Thoracic aorta (tissue), 2 donors: ENCODE measurements at regions not wholly inside any gene's neighbourhood (a gene's known extent, or its start where the extent isn't known, plus 50 kb on each side); places are given as distances from the start of the nearest gene placed in this dataset.

ENCODE experiments used
- ATAC-seq: fragments of 150-250 bp; one replicate; pipeline ENCODE4 v1.8.0; 2017; ENCODE audit warnings: low read depth; ENCODE audit not compliant: insufficient number of reproducible peaks, low FRiP score
- DNase-seq: peaks from one replicate; pipeline ENCODE4 v3.0.0-alpha.2; 2020; ENCODE audit warnings: low spot score
- H3K27ac ChIP-seq, 2 donors: fragments of 200-600 bp; sonication (generic); 1 replicate in 1 of 2; 2 replicates in 1 of 2; pipeline ENCODE4 v1.5.1; 2016; ENCODE audit warnings: mild to moderate bottlenecking in 2 of 2, moderate library complexity in 2 of 2
- H3K27me3 ChIP-seq: fragments of 200-600 bp; sonication (generic); replicated peaks from 2 replicates; pipeline ENCODE4 v1.6.0; 2016; ENCODE audit warnings: mild to moderate bottlenecking; ENCODE audit not compliant: insufficient read depth
- H3K36me3 ChIP-seq: fragments of 200-600 bp; sonication (generic); one replicate; pipeline ENCODE4 v1.5.1; 2016
- H3K4me1 ChIP-seq, 2 donors: fragments of 200-600 bp; sonication (generic); 1 replicate in 1 of 2; 2 replicates in 1 of 2; pipeline versions ENCODE4 v1.5.1 to v1.6.0; 2016; ENCODE audit warnings: low read depth in 2 of 2, mild to moderate bottlenecking in 1 of 2; ENCODE audit not compliant: control insufficient read depth in 1 of 2
- H3K4me3 ChIP-seq: fragments of 200-600 bp; sonication (generic); 2 replicates; pipeline ENCODE4 v1.5.1; 2016; ENCODE audit warnings: mild to moderate bottlenecking
- H3K9me3 ChIP-seq: fragments of 200-600 bp; sonication (generic); 2 replicates; pipeline ENCODE4 v1.5.1; 2016
- CTCF ChIP-seq: fragments of 200-600 bp; sonication (generic); IDR thresholded peaks from one replicate; pipeline ENCODE4 v1.5.1; 2019; ENCODE audit warnings: antibody characterized with exemption

- no peak for TF ChIP-seq CTCF
Observed at GRCh38 chr17:72271603-72272002, 150.8 kb downstream of the SOX9 start.

GRCh38 chr17:72273289-72274056 is 152.7 kb downstream of the SOX9 start:
- H3K27me3 ChIP-seq = no peaks in the 10 kb centered on the region
- DNase-seq (no peak), ATAC-seq (no peak)
- H3K36me3 ChIP-seq = no peaks in the 10 kb centered on the region
- no peak for TF ChIP-seq CTCF
- peaks cover 4% of the 10 kb centered on the region for H3K9me3 ChIP-seq
- no peaks in the 10 kb centered on the region for H3K4me1 ChIP-seq
- no peak overlapping the region for H3K4me3 ChIP-seq
- H3K27ac ChIP-seq = no peak overlapping the region

More at GRCh38 chr17:72271603-72272002, 150.8 kb downstream of the SOX9 start:
- no peak overlapping the region for H3K4me3 ChIP-seq
- H3K36me3 ChIP-seq = no peaks in the 10 kb centered on the region
- H3K27ac ChIP-seq = no peak overlapping the region
- DNase-seq (no peak), ATAC-seq (no peak)
- H3K9me3 ChIP-seq = peaks cover 4% of the 10 kb centered on the region
- no peaks in the 10 kb centered on the region for H3K4me1 ChIP-seq
- no peaks in the 10 kb centered on the region for H3K27me3 ChIP-seq

GRCh38 chr17:72274614-72275013 is 153.8 kb downstream of the SOX9 start:
- Histone ChIP-seq H3K27me3 (no peaks in the 10 kb centered on the region), H3K36me3 (no peaks in the 10 kb centered on the region), H3K4me1 (no peaks in the 10 kb centered on the region), H3K9me3 (peaks cover 4% of the 10 kb centered on the region), H3K4me3 (no peak overlapping the region), H3K27ac (no peak overlapping the region)
- ATAC-seq = no peak
- no peak for TF ChIP-seq CTCF
- DNase-seq = no peak

GRCh38 chr17:72280881-72281280 is 160.1 kb downstream of the SOX9 start:
- Histone ChIP-seq H3K36me3 (no peaks in the 10 kb centered on the region), H3K4me3 (no peak overlapping the region), H3K9me3 (no peaks in the 10 kb centered on the region), H3K4me1 (no peaks in the 10 kb centered on the region), H3K27ac (no peak overlapping the region), H3K27me3 (no peaks in the 10 kb centered on the region)
- DNase-seq = no peak
- no peak for ATAC-seq
- no peak for TF ChIP-seq CTCF

GRCh38 chr17:72282439-72283029 is 161.7 kb downstream of the SOX9 start:
- TF ChIP-seq CTCF = no peak
- H3K36me3 ChIP-seq = no peaks in the 10 kb centered on the region
- H3K27ac ChIP-seq = no peak overlapping the region
- H3K27me3 ChIP-seq = no peaks in the 10 kb centered on the region
- H3K4me3 ChIP-seq = no peak overlapping the region
- H3K9me3 ChIP-seq = no peaks in the 10 kb centered on the region
- H3K4me1 ChIP-seq = no peaks in the 10 kb centered on the region
- no peak for ATAC-seq
- no peak for DNase-seq
